ENCODE measurements at regions not wholly inside any gene's neighbourhood (a gene's known extent, or its start where the extent isn't known, plus 50 kb on each side); places are given as distances from the start of the nearest gene placed in this dataset.
"Not testable (repeated sequence)": the region's sequence is repeated elsewhere in the genome, so short reads cannot be mapped to it uniquely, and the experiment has no call there.

GRCh38 chr11:33463059-33463458 is 205.9 kb downstream of the HIPK3 start:
- DNase-seq (ENCODE audit: low read depth), result no peak

GRCh38 chr11:33461369-33462125 is 204.4 kb downstream of the HIPK3 start:
- no peak for DNase-seq (ENCODE audit: low read depth)

GRCh38 chr11:33457948-33458347 is 200.8 kb downstream of the HIPK3 start:
- no peak for DNase-seq (ENCODE audit: low read depth)

GRCh38 chr11:33455867-33456463 is 198.8 kb downstream of the HIPK3 start:
- DNase-seq (ENCODE audit: low read depth), result no peak

GRCh38 chr11:33454264-33454663 is 197.1 kb downstream of the HIPK3 start:
- no peak for DNase-seq (ENCODE audit: low read depth)

GRCh38 chr11:33452836-33453624 is 195.8 kb downstream of the HIPK3 start:
- no peak for DNase-seq (ENCODE audit: low read depth)

- no peak for DNase-seq (ENCODE audit: low read depth)
Observed at GRCh38 chr11:33451364-33451763, 194.2 kb downstream of the HIPK3 start.

GRCh38 chr11:33449798-33450197 is 192.6 kb downstream of the HIPK3 start:
- DNase-seq (ENCODE audit: low read depth), result no peak

- no peak for DNase-seq (ENCODE audit: low read depth)
Observed at GRCh38 chr11:33448461-33449130, 191.4 kb downstream of the HIPK3 start.

GRCh38 chr11:33445761-33446161 is 188.6 kb downstream of the HIPK3 start:
- no peak for DNase-seq (ENCODE audit: low read depth)

GRCh38 chr11:33444835-33445594 is 187.8 kb downstream of the HIPK3 start:
- DNase-seq (ENCODE audit: low read depth), result no peak

GRCh38 chr11:33443684-33444083 is 186.5 kb downstream of the HIPK3 start:
- no peak for DNase-seq (ENCODE audit: low read depth)

GRCh38 chr11:33438301-33438700 is 181.1 kb downstream of the HIPK3 start:
- no peak for DNase-seq (ENCODE audit: low read depth)

- no peak for DNase-seq (ENCODE audit: low read depth)
Observed at GRCh38 chr11:33437529-33437928, 180.3 kb downstream of the HIPK3 start.

- DNase-seq (ENCODE audit: low read depth), result no peak
Observed at GRCh38 chr11:33435216-33435615, 178.0 kb downstream of the HIPK3 start.

- no peak for DNase-seq (ENCODE audit: low read depth)
Observed at GRCh38 chr11:33434294-33434693, 177.1 kb downstream of the HIPK3 start.

- not testable (repeated sequence) for DNase-seq (ENCODE audit: low read depth)
Observed at GRCh38 chr11:33428435-33428834, 171.3 kb downstream of the HIPK3 start.

GRCh38 chr11:33420959-33421566 is 163.9 kb downstream of the HIPK3 start:
- no peak for DNase-seq (ENCODE audit: low read depth)

GRCh38 chr11:33419924-33420323 is 162.7 kb downstream of the HIPK3 start:
- no peak for DNase-seq (ENCODE audit: low read depth)

GRCh38 chr11:33417121-33417520 is 159.9 kb downstream of the HIPK3 start:
- no peak for DNase-seq (ENCODE audit: low read depth)

- no peak for DNase-seq (ENCODE audit: low read depth)
Observed at GRCh38 chr11:33413301-33413700, 156.1 kb downstream of the HIPK3 start.

All from forelimb muscle (tissue), 1 donor.